Naive thymus-derived CD8-positive, alpha-beta T cell (primary cell): ENCODE measurements at regions not wholly inside any gene's neighbourhood (a gene's known extent, or its start where the extent isn't known, plus 50 kb on each side); places are given as distances from the start of the nearest gene placed in this dataset.
"Not testable (repeated sequence)": the region's sequence is repeated elsewhere in the genome, so short reads cannot be mapped to it uniquely, and the experiment has no call there.

Experiments used
- ATAC-seq, 2 donors: fragments of 150-1000 bp; cut with Tn5 transposase in 1 of 2; sonication (Bioruptor Pico), chemical (Tn5 transposase) in 1 of 2; 1 replicate in 1 of 2; 2 replicates in 1 of 2; pipeline ENCODE4 v1.10.0; 2021; ENCODE audit warnings: mild to moderate bottlenecking in 2 of 2, moderate library complexity in 2 of 2
- POLR2A ChIA-PET: fragments of 350-600 bp; sonication (Branson Sonifier 250); formaldehyde crosslinking; loops from one replicate; lab custom pipeline; 2021; ENCODE audit warnings: antibody characterized with exemption; lab: Charles Lee
- DNase-seq, 10 donors: peaks; one replicate each; pipeline versions ENCODE4 v3.0.0 to v3.0.0-alpha.2; 2020 to 2022
- H3K27ac Mint-ChIP-seq, 10 donors: one replicate each; pipeline ENCODE4 v1.8.0; 2020 to 2022; ENCODE audit warnings: mild to moderate bottlenecking in 10 of 10, mixed read lengths in 10 of 10, moderate library complexity in 4 of 10, inconsistent platforms in 1 of 10
- H3K27me3 Mint-ChIP-seq, 5 donors: one replicate each; pipeline ENCODE4 v1.8.0; 2021 to 2022; ENCODE audit warnings: mixed read lengths in 5 of 5
- H3K36me3 Mint-ChIP-seq, 3 donors: one replicate each; pipeline ENCODE4 v1.8.0; 2020 to 2022; ENCODE audit warnings: mixed read lengths in 3 of 3, mild to moderate bottlenecking in 2 of 3, inconsistent platforms in 1 of 3
- H3K4me1 Mint-ChIP-seq, 4 donors: one replicate each; pipeline ENCODE4 v1.8.0; 2021 to 2022; ENCODE audit warnings: mixed read lengths in 4 of 4
- H3K4me3 Mint-ChIP-seq, 10 donors: one replicate each; pipeline ENCODE4 v1.8.0; 2020 to 2022; ENCODE audit warnings: mild to moderate bottlenecking in 10 of 10, mixed read lengths in 10 of 10, moderate library complexity in 6 of 10, inconsistent platforms in 1 of 10
- H3K9me3 Mint-ChIP-seq, 9 donors: one replicate each; pipeline ENCODE4 v1.8.0; 2020 to 2022; ENCODE audit warnings: mixed read lengths in 9 of 9, mild to moderate bottlenecking in 3 of 9, inconsistent platforms in 1 of 9, moderate library complexity in 1 of 9

- H3K9me3 Mint-ChIP-seq = peaks cover 2 to 68% (median 40%) of the 10 kb centered on the region in 9 donors
- peaks cover 10 to 38% (median 24%) of the 10 kb centered on the region in 4 donors for H3K4me1 Mint-ChIP-seq
- H3K27ac Mint-ChIP-seq, H3K4me3 Mint-ChIP-seq, H3K27me3 Mint-ChIP-seq, DNase-seq, POLR2A ChIA-PET: not testable (repeated sequence)
- ATAC-seq = peak in 1 of 2 donors; percentile 38
- peaks cover 0 to 14% (median 13%) of the 10 kb centered on the region in 3 donors for H3K36me3 Mint-ChIP-seq
Measured at GRCh38 chr22:11370311-11370710, 4157.7 kb upstream of the OR11H1 start.
